C4-2B (cell line): ENCODE measurements at regions not wholly inside any gene's neighbourhood (a gene's known extent, or its start where the extent isn't known, plus 50 kb on each side); places are given as distances from the start of the nearest gene placed in this dataset.

Experiments used
- ZFX ChIP-seq: fragments of 450-650 bp; IDR thresholded peaks from 2 replicates; pipeline ENCODE4 v1.6.1; 2017
- TF ChIP-seq, protein P1 (sequence below): fragments of 450-650 bp; conservative IDR thresholded peaks from 2 replicates; pipeline ENCODE4 v1.5.1; 2017; ENCODE audit warnings: mild to moderate bottlenecking

DNA sequence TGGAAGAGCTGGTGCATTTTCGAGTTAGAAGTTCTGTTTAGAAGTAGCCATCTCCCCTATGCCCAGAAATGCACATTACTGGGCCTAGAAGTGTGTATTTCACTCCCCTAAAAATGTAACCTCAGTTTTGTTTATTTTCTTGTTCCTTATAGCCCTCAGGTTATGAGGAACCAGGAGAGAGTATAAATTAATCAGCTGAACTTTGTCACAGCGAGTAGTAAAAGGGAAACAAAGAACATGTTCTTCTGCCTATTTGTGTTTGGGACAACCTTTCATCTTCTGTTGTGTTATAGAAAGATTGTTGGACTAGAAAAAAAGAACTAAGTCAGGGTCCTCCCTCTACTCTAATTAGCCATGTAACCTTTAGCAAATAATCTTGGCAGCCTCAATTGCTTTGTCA is 160.5 kb upstream of the PDE4B start:
- TF ChIP-seq, protein P1, sequence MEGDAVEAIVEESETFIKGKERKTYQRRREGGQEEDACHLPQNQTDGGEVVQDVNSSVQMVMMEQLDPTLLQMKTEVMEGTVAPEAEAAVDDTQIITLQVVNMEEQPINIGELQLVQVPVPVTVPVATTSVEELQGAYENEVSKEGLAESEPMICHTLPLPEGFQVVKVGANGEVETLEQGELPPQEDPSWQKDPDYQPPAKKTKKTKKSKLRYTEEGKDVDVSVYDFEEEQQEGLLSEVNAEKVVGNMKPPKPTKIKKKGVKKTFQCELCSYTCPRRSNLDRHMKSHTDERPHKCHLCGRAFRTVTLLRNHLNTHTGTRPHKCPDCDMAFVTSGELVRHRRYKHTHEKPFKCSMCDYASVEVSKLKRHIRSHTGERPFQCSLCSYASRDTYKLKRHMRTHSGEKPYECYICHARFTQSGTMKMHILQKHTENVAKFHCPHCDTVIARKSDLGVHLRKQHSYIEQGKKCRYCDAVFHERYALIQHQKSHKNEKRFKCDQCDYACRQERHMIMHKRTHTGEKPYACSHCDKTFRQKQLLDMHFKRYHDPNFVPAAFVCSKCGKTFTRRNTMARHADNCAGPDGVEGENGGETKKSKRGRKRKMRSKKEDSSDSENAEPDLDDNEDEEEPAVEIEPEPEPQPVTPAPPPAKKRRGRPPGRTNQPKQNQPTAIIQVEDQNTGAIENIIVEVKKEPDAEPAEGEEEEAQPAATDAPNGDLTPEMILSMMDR, result no peak
- no peak for TF ChIP-seq ZFX
